GM12878 (cell line): ENCODE measurements at regions not wholly inside any gene's neighbourhood (a gene's known extent, or its start where the extent isn't known, plus 50 kb on each side); places are given as distances from the start of the nearest gene placed in this dataset.

ENCODE experiments used
- ATAC-seq: fragments of 200-7000 bp; cut with Tn5 transposase; 3 replicates; pipeline ENCODE4 v1.9.1; 2020; ENCODE audit warnings: mild to moderate bottlenecking, moderate library complexity
- BruUV-seq: library from RNA; stranded (reverse); fragments of 400-500 nt; replicated peaks from 2 replicates; lab custom pipeline; 2021; lab: Mats Ljungman, UMichigan
- CTCF ChIA-PET: fragments of 300-600 bp; sonication (Branson Sonifier 250); formaldehyde crosslinking; extraction: SDS; loops from one replicate; lab custom pipeline; 2021; ENCODE audit warnings: inconsistent platforms; lab: Yijun Ruan, JAX
- POLR2A ChIA-PET: fragments of 350-600 bp; formaldehyde crosslinking; extraction: SDS; loops from one replicate; lab custom pipeline; 2021; ENCODE audit warnings: inconsistent platforms; lab: Charles Lee
- RAD21 ChIA-PET: fragments of 300-600 bp; sonication (Branson Sonifier 250); formaldehyde crosslinking; loops from one replicate; lab custom pipeline; 2023; ENCODE audit warnings: antibody characterized with exemption; ENCODE audit not compliant: unreplicated experiment; lab: Charles Lee
- SMC1A ChIA-PET: fragments of 300-600 bp; sonication (Branson Sonifier 250); formaldehyde crosslinking; loops from one replicate; lab custom pipeline; 2023; ENCODE audit not compliant: unreplicated experiment, uncharacterized antibody; lab: Charles Lee
- DNase-seq: peaks from one replicate; pipeline ENCODE4 v3.0.0-alpha.2; 2011; ENCODE audit warnings: low read depth, low spot score
- FAIRE-seq: peaks from 3 replicates; lab custom pipeline; 2011; peaks lifted over from hg19 to GRCh38; lab: Jason Lieb, UNC
- H2AFZ ChIP-seq: 2 replicates; pipeline ENCODE4 v1.6.0; 2011; ENCODE audit warnings: low read depth, low read length, control low read depth; ENCODE audit not compliant: control insufficient read depth
- H3K27ac ChIP-seq: 2 replicates; pipeline ENCODE4 v1.5.1; 2011; ENCODE audit warnings: control low read depth; ENCODE audit not compliant: control insufficient read depth, insufficient read depth
- H3K27me3 ChIP-seq, 2 experiments: replicated peaks in 1 of 2; 2 replicates each; pipeline versions ENCODE4 v1.6.0 to v1.6.1; 2011; ENCODE audit warnings: low read length in 1 of 2; ENCODE audit not compliant: control insufficient read depth in 2 of 2, insufficient read depth in 2 of 2
- H3K36me3 ChIP-seq, 2 experiments: 2 replicates each; pipeline ENCODE4 v1.5.1; 2011; ENCODE audit warnings: low read length in 1 of 2; ENCODE audit not compliant: control insufficient read depth in 2 of 2, insufficient read depth in 2 of 2
- H3K4me1 ChIP-seq: 2 replicates; pipeline ENCODE4 v1.6.1; 2011; ENCODE audit warnings: mild to moderate bottlenecking, low read length, moderate library complexity, mixed read lengths; ENCODE audit not compliant: control insufficient read depth, insufficient read depth
- H3K4me2 ChIP-seq: 2 replicates; pipeline ENCODE4 v1.6.0; 2011; ENCODE audit warnings: control low read depth; ENCODE audit not compliant: control insufficient read depth, insufficient read depth
- H3K4me3 ChIP-seq: fragments of 200-600 bp; sonication (generic); 2 replicates; pipeline ENCODE4 v1.5.1; 2016
- H3K79me2 ChIP-seq: 2 replicates; pipeline ENCODE4 v1.6.0; 2011; ENCODE audit warnings: low read length; ENCODE audit not compliant: control insufficient read depth, insufficient read depth
- H3K9ac ChIP-seq: 2 replicates; pipeline ENCODE4 v1.8.0; 2011; ENCODE audit warnings: low read length, control low read depth, mixed read lengths; ENCODE audit not compliant: control insufficient read depth, insufficient read depth
- H3K9me3 ChIP-seq: replicated peaks from 3 replicates; pipeline ENCODE4 v1.5.1; 2011; ENCODE audit warnings: mild to moderate bottlenecking, low read length; ENCODE audit not compliant: control insufficient read depth, insufficient read depth
- H4K20me1 ChIP-seq: 2 replicates; pipeline ENCODE4 v1.6.0; 2011; ENCODE audit not compliant: control insufficient read depth, insufficient read depth
- CBFB ChIP-seq: IDR thresholded peaks from 2 replicates; pipeline ENCODE4 v1.6.1; 2016; ENCODE audit warnings: antibody characterized with exemption, low read depth
- MEF2B ChIP-seq: fragments of 450-650 bp; IDR thresholded peaks from 2 replicates; pipeline ENCODE4 v1.6.1; 2018; ENCODE audit warnings: mild to moderate bottlenecking, moderate library complexity; ENCODE audit not compliant: partially characterized antibody, poor library complexity, severe bottlenecking
- MXI1 ChIP-seq: fragments of 150-350 bp; IDR thresholded peaks from 2 replicates; pipeline ENCODE4 v1.6.1; 2011; ENCODE audit warnings: low read depth, mild to moderate bottlenecking, inconsistent platforms, low read length, improper control_type of control experiment
- RFX5 ChIP-seq: IDR thresholded peaks from 2 replicates; pipeline ENCODE4 v1.6.1; 2011; ENCODE audit warnings: low read depth, low read length, improper control_type of control experiment
- WGBS: methylation state at CpG from one replicate; pipeline ENCODE4 v1.1.6; 2016; ENCODE audit warnings: low lambda C conversion rate; ENCODE audit not compliant: insufficient replicate concordance, insufficient coverage; ENCODE audit errors: missing lambda C conversion rate; 5-methylcytosine and 5-hydroxymethylcytosine counted together
- in situ Hi-C: fragments of 300-500 bp; cut with MboI; formaldehyde crosslinking; loops from 9 replicates; pipeline ENCODE4 v1.14.3; 2018; ENCODE audit warnings: mixed read lengths
- intact Hi-C: fragments of 100-400 bp; cut with micrococcal nuclease; formaldehyde crosslinking; loops from one replicate; pipeline ENCODE4 v1.14.2; 2022; ENCODE audit not compliant: unreplicated experiment
- TF ChIP-seq, protein P1 (sequence below): fragments of 450-650 bp; conservative IDR thresholded peaks from 2 replicates; pipeline ENCODE4 v1.6.1; 2017; ENCODE audit warnings: mild to moderate bottlenecking, moderate library complexity
- TF ChIP-seq, protein P2 (sequence below): fragments of 450-650 bp; IDR thresholded peaks from 2 replicates; pipeline ENCODE4 v1.6.1; 2017; ENCODE audit warnings: borderline replicate concordance

DNA sequence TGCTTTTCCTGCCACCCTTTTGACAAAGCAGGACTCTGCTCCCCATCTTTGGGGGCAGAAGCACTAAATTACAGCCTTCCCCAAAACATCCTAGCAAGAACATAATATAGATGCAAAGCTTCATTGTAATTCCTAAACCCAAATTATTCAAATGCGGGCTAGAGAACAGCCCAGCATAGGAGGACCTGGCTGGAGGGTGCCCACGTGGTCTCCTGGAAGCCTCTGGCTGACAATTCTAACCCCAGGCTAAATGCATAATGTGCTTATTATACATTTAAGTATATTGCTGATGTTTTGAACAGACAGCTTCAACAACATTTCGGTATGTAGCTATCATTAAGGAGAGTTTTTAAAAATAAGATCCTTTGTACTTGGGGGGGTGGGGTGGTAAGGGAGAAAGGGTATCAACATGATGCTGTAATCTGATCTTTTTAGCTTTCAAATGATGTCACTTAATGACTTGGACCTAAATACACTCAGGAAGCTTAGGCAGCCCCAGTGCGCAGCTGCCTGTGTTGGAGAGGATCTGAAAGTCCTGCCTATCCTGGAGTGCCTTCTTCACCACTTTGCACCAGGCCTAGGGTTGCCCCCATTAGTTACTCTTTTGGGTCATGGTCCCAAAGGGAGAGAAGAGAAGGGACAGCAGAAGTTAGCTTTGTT is 57.2 kb upstream of the USP3 start:
- in situ Hi-C loops = no loop called here

More for the DNA sequence above, 57.2 kb upstream of the USP3 start:
- ChIA-PET SMC1A (interaction anchor here (0.9 to 1.7 kb wide), 5 partner anchors 8 to 158 kb away, joined by 3 to 5 read pairs (median 4); no protein-coding TSS in a partner anchor), POLR2A (interaction anchor here (0.6 kb wide), 1 partner anchor 15 kb away, joined by 4 read pairs; no protein-coding TSS in a partner anchor), CTCF (interaction anchor here (1.5 kb wide), 1 partner anchor 152 kb away, joined by 3 read pairs; no protein-coding TSS in a partner anchor), RAD21 (interaction anchor here (0.9 kb wide), 1 partner anchor 13 kb away, joined by 4 read pairs; no protein-coding TSS in a partner anchor)
- no peaks in the 10 kb centered on the region for H3K27me3 ChIP-seq
- no peaks in the 10 kb centered on the region for H3K36me3 ChIP-seq
- no peaks in the 10 kb centered on the region for H3K79me2 ChIP-seq
- no peak for FAIRE-seq
- H4K20me1 ChIP-seq = no peaks in the 10 kb centered on the region
- H3K27ac ChIP-seq = no peak overlapping the region
- intact Hi-C loops = no loop called here
- no peaks in the 10 kb centered on the region for H3K9me3 ChIP-seq
- H3K4me2 ChIP-seq = no peak overlapping the region
- TF ChIP-seq RFX5 (no peak), CBFB (no peak), MXI1 (no peak), MEF2B (no peak)
- TF ChIP-seq, protein P1, sequence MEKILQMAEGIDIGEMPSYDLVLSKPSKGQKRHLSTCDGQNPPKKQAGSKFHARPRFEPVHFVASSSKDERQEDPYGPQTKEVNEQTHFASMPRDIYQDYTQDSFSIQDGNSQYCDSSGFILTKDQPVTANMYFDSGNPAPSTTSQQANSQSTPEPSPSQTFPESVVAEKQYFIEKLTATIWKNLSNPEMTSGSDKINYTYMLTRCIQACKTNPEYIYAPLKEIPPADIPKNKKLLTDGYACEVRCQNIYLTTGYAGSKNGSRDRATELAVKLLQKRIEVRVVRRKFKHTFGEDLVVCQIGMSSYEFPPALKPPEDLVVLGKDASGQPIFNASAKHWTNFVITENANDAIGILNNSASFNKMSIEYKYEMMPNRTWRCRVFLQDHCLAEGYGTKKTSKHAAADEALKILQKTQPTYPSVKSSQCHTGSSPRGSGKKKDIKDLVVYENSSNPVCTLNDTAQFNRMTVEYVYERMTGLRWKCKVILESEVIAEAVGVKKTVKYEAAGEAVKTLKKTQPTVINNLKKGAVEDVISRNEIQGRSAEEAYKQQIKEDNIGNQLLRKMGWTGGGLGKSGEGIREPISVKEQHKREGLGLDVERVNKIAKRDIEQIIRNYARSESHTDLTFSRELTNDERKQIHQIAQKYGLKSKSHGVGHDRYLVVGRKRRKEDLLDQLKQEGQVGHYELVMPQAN = no peak
- TF ChIP-seq, protein P2, sequence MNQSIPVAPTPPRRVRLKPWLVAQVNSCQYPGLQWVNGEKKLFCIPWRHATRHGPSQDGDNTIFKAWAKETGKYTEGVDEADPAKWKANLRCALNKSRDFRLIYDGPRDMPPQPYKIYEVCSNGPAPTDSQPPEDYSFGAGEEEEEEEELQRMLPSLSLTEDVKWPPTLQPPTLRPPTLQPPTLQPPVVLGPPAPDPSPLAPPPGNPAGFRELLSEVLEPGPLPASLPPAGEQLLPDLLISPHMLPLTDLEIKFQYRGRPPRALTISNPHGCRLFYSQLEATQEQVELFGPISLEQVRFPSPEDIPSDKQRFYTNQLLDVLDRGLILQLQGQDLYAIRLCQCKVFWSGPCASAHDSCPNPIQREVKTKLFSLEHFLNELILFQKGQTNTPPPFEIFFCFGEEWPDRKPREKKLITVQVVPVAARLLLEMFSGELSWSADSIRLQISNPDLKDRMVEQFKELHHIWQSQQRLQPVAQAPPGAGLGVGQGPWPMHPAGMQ = no peak
- H3K4me3 ChIP-seq = no peak overlapping the region
- no TSS peak for BruUV-seq
- WGBS = 52% methylated on average over 4 of the region's 4 CpGs
- no peak for DNase-seq
- no peaks in the 10 kb centered on the region for H3K4me1 ChIP-seq
- no peak overlapping the region for H2AFZ ChIP-seq
- no peak for ATAC-seq
- H3K9ac ChIP-seq = no peak overlapping the region
